ENCODE measurements at regions not wholly inside any gene's neighbourhood (a gene's known extent, or its start where the extent isn't known, plus 50 kb on each side); places are given as distances from the start of the nearest gene placed in this dataset.

DNA sequence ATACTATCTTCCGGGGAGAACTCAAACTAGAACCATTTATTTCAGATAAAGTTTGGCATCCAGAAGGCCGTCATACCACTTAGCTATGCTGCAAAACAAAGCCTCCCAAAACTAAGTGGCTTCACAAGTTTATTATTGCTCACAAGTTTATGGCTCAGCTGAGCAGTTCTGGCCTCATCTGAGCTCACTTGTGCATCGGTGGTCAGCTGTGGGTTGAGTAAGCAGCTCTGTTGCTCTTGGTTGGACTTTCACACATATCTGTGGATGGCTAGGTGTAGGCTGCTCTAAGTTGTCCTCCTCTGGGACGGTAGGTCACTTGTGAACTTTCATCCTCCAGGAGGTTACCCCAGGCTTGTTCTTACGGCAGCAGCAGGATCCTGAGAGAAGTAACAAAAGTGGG lies 162.7 kb downstream of the BTG1 start:
- H3K4me3 ChIP-seq (ENCODE audit: low read depth, low read length), result no peak overlapping the region
- no peak for DNase-seq (ENCODE audit: low read depth)
- TF ChIP-seq, protein P1, sequence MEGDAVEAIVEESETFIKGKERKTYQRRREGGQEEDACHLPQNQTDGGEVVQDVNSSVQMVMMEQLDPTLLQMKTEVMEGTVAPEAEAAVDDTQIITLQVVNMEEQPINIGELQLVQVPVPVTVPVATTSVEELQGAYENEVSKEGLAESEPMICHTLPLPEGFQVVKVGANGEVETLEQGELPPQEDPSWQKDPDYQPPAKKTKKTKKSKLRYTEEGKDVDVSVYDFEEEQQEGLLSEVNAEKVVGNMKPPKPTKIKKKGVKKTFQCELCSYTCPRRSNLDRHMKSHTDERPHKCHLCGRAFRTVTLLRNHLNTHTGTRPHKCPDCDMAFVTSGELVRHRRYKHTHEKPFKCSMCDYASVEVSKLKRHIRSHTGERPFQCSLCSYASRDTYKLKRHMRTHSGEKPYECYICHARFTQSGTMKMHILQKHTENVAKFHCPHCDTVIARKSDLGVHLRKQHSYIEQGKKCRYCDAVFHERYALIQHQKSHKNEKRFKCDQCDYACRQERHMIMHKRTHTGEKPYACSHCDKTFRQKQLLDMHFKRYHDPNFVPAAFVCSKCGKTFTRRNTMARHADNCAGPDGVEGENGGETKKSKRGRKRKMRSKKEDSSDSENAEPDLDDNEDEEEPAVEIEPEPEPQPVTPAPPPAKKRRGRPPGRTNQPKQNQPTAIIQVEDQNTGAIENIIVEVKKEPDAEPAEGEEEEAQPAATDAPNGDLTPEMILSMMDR (IDR thresholded peaks at IDR 0.05; ENCODE audit: insufficient read depth, low read depth, low read length, missing control alignments), result no peak

DNA sequence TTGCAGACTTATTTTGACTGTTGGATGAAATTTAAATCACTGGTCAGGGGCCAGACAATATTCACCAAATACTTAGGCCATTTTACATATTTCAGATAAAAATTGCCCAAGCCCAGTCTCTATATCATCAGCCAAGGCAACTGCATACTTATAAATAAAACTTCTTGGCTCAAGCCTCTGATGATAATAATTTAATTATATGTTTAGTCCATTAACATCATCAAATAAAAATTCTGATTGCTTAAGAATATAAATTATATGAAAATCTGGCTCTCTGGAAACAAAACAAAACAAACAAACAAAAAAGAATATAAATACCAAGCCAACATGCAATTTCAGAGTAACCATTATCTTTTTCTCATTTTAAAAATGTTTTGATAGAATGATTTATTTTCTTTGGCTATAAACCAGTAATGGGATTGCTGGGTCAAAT lies 165.2 kb downstream of the BTG1 start:
- TF ChIP-seq, protein P1 (IDR thresholded peaks at IDR 0.05; ENCODE audit: insufficient read depth, low read depth, low read length, missing control alignments), result no peak
- H3K4me3 ChIP-seq (ENCODE audit: low read depth, low read length), result no peak overlapping the region
- DNase-seq (ENCODE audit: low read depth), result no peak

DNA sequence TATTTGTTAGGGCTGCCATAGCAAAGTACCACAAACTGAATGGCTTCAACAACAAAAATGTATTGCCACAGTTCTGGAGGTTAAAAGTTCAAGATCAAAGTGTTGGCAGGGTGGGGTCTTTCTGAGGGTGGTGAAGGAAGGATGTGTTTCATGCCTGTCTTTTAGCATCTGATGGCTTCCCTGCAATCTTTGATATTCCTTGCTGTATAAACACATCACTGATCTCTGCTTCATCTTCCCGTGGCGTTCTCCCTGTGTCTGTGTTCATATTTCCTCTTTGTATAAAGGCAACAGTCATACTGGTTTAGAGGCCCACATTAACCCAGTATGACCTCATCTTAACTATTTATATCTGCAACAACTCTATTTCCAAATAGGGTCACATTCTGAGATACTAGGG lies 167.5 kb downstream of the BTG1 start:
- DNase-seq (ENCODE audit: low read depth), result no peak
- H3K4me3 ChIP-seq (ENCODE audit: low read depth, low read length), result no peak overlapping the region
- TF ChIP-seq, protein P1 (IDR thresholded peaks at IDR 0.05; ENCODE audit: insufficient read depth, low read depth, low read length, missing control alignments), result no peak

DNA sequence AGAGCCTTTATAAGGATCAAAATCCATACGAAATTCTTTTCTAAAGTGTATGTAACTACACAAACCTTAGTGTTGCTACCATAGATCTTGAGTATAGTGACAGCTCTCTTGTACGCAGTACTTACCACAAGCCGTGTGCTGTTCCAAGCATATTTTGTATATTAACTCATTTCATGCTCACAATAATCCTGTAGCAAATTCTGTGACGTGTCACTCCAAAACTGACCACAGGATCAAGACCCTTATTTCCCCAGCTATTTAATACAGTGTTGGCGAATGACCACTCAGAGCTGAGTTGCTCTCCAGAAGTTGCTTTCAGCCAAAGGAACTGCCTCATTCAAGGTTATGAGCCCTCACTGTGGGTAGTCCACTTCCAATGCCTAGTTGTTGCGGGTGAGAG lies 169.8 kb downstream of the BTG1 start:
- TF ChIP-seq, protein P1 (IDR thresholded peaks at IDR 0.05; ENCODE audit: insufficient read depth, low read depth, low read length, missing control alignments), result no peak
- H3K4me3 ChIP-seq (ENCODE audit: low read depth, low read length), result no peak overlapping the region
- DNase-seq (ENCODE audit: low read depth), result no peak

DNA sequence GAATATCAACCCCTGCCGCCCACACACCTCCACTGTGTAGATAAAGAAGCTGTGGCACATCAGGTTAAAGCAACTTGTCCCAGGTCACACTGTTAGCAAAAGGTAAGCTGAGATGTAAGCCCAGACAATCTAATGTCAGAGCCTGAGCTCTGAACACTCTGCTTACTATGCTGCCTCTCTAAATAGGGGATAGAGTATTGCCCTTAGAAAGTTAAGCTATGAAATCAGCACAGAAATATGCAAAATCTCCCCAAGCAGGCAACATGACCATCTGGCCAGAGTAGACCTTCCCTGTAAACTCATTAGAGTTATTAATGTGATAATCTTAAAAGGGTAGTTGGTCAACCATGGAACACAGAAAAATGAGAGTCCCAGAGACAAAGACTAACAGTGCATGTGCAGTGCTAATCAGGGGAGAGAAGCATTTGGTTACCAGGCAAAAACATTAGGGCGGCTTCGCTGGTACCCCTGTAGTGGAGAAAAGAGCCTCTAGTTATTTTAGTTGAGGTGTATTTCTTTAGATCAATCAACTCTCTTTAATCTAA lies 171.0 kb downstream of the BTG1 start:
- no peak for DNase-seq (ENCODE audit: low read depth)
- H3K4me3 ChIP-seq (ENCODE audit: low read depth, low read length), result no peak overlapping the region
- TF ChIP-seq, protein P1 (IDR thresholded peaks at IDR 0.05; ENCODE audit: insufficient read depth, low read depth, low read length, missing control alignments), result no peak

DNA sequence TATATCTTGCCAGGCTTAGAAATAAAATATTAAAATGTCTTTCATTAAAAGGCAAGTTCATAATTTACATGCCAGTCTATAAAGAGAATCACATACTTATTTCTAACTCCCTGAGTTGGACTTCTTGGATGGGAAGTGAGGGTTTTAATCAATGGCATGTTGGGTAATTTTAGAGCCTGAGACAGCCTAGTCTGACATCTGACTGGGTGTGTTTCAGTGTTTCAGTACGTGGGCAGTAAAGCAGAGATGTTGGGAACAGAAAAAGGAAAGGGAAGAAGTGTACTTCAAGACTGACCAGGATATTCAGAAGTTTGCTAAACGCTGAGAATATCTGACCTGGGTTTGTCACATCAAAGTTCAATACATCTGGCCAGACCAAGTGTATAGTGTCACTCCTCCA lies 171.8 kb downstream of the BTG1 start:
- TF ChIP-seq, protein P1 (IDR thresholded peaks at IDR 0.05; ENCODE audit: insufficient read depth, low read depth, low read length, missing control alignments), result no peak
- H3K4me3 ChIP-seq (ENCODE audit: low read depth, low read length), result no peak overlapping the region
- DNase-seq (ENCODE audit: low read depth), result no peak

DNA sequence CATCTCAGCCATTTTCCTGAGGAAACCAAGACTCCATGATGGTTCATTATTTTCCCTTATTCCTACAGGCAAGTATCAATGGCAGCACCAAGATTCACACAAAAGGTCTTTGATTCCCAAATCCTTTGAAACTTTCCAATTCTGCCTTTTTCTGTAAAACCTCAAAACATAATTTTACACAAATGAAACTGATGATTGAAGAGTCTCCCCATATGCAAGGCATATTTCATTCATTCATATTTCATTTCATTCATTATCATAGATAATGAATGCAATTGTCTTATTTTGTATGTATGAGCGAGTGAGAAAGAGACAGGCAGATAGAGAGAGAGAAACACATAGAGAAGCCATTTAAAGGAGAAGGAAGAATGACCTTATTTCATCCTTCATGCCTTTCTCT lies 172.8 kb downstream of the BTG1 start:
- H3K4me3 ChIP-seq (ENCODE audit: low read depth, low read length), result no peak overlapping the region
- TF ChIP-seq, protein P1 (IDR thresholded peaks at IDR 0.05; ENCODE audit: insufficient read depth, low read depth, low read length, missing control alignments), result no peak
- DNase-seq (ENCODE audit: low read depth), result no peak
